Mammary epithelial cell (primary cell): ENCODE measurements at regions not wholly inside any gene's neighbourhood (a gene's known extent, or its start where the extent isn't known, plus 50 kb on each side); places are given as distances from the start of the nearest gene placed in this dataset.

Experiments used
- CTCF ChIP-seq, 2 donors: IDR thresholded peaks in 1 of 2; conservative IDR thresholded peaks in 1 of 2; 2 replicates each; pipeline ENCODE4 v1.5.1; 2011 to 2012; ENCODE audit warnings: inconsistent platforms in 2 of 2, low read length in 2 of 2, mild to moderate bottlenecking in 2 of 2, control low read depth in 1 of 2, low read depth in 1 of 2; ENCODE audit not compliant: insufficient read depth in 1 of 2; ENCODE audit errors: extremely low read depth in 1 of 2
- EZH2 ChIP-seq: IDR thresholded peaks from 2 replicates; pipeline ENCODE4 v1.6.1; 2012; ENCODE audit warnings: low read length, inconsistent platforms, borderline replicate concordance

GRCh38 chr4:35565640-35566039 is 678.7 kb downstream of the ARAP2 start:
- TF ChIP-seq CTCF (conservative IDR thresholded peaks at IDR 0.05 in 1 of 2, IDR thresholded peaks at IDR 0.05 in 1 of 2; ENCODE audit: extremely low read depth in 1 of 2, insufficient read depth in 1 of 2, low read depth in 1 of 2, low read length in 2 of 2) = no peak
- no peak for TF ChIP-seq EZH2
